ENCODE measurements at regions not wholly inside any gene's neighbourhood (a gene's known extent, or its start where the extent isn't known, plus 50 kb on each side); places are given as distances from the start of the nearest gene placed in this dataset.

GRCh38 chr6:14571001-14571400 lies 453.4 kb downstream of the CD83 start:
- TF ChIP-seq TOX (CRISPR knock-in tag; IDR thresholded peaks at IDR 0.05; ENCODE audit: borderline replicate concordance) (no peak), ARNTL (CRISPR knock-in tag; IDR thresholded peaks at IDR 0.05; ENCODE audit: borderline replicate concordance, low read depth) (no peak), CREB5 (CRISPR knock-in tag; IDR thresholded peaks at IDR 0.05; ENCODE audit: low read depth) (no peak), ZFP3 (CRISPR knock-in tag; IDR thresholded peaks at IDR 0.05) (no peak), BACH2 (CRISPR knock-in tag; IDR thresholded peaks at IDR 0.05; ENCODE audit: borderline replicate concordance) (no peak)
